Heart left ventricle (tissue), 13 donors: ENCODE measurements at regions not wholly inside any gene's neighbourhood (a gene's known extent, or its start where the extent isn't known, plus 50 kb on each side); places are given as distances from the start of the nearest gene placed in this dataset.

Experiments used
- POLR2A ChIP-seq, 2 donors: fragments of 450-650 bp; IDR thresholded peaks; one replicate each; pipeline ENCODE4 v1.6.1; 2017; ENCODE audit warnings: antibody characterized with exemption in 2 of 2, mild to moderate bottlenecking in 2 of 2, moderate library complexity in 2 of 2
- TF ChIP-seq, protein P1 (sequence below), 12 donors: fragments of 200-600 bp; sonication (generic) in 4 of 12; IDR thresholded peaks; one replicate each; pipeline versions ENCODE4 v1.5.0 to v1.8.0; 2018 to 2022; ENCODE audit warnings: antibody characterized with exemption in 12 of 12, mild to moderate bottlenecking in 5 of 12
- donor health status: ischemic (EF 13 %, LVEDD 7.1; RV severe dilation, severe dysfunction).
- donor health status: DM: no; HTN: yes; CAD: no.
- donor health status: DM: no; HTN: no; CAD: no.
- donor health status: ischemic (EF 25% LVEDD 6.9; RV normal size, moderate dysfunction).
- donor health status: ischemic (EF 25% LVEDD 5.7; RV mildly dilated, moderate dysfunction).
- donor health status: ischemic (EF 35%, LVEDD 5.7; RV mildly dilated, moderate dysfunction).
- donor health status: nonischemic (EF 11% LVEDD 7.7; RV severe dilation, severe dysfunction).
- donor health status: DM: yes; HTN: yes; CAD: no.
- donor health status: PGD.
- donor health status: ischemic (EF 29% LVEDD 5.4; RV normal size, mild dysfunction).
- donor health status: nonischemic (EF 23%, LVEDD 6.1; RV moderate dilation, normal function).

DNA sequence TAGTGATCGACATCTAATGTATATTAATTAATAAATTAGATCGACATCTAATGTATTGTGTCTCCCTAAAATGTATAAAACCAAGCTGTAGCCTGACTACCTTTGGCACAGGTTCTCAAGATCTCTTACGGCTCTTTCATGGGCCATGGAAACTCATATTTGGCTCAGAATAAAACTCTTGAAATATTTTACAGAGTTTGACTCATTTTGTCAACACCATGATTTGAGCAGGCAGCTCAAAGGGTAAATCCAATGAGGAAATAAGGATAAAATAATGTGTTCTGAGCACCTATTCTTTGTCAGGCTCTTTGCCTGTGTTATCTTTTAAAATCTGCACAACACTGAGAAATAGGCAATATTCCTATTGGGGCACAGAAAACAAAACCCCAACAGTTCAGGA, 223.4 kb upstream of the DUSP10 start:
- TF ChIP-seq, protein P1, sequence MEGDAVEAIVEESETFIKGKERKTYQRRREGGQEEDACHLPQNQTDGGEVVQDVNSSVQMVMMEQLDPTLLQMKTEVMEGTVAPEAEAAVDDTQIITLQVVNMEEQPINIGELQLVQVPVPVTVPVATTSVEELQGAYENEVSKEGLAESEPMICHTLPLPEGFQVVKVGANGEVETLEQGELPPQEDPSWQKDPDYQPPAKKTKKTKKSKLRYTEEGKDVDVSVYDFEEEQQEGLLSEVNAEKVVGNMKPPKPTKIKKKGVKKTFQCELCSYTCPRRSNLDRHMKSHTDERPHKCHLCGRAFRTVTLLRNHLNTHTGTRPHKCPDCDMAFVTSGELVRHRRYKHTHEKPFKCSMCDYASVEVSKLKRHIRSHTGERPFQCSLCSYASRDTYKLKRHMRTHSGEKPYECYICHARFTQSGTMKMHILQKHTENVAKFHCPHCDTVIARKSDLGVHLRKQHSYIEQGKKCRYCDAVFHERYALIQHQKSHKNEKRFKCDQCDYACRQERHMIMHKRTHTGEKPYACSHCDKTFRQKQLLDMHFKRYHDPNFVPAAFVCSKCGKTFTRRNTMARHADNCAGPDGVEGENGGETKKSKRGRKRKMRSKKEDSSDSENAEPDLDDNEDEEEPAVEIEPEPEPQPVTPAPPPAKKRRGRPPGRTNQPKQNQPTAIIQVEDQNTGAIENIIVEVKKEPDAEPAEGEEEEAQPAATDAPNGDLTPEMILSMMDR (IDR thresholded peaks at IDR 0.05): no peak
- TF ChIP-seq POLR2A (IDR thresholded peaks at IDR 0.05): no peak
